HL-60 (cell line): ENCODE measurements at regions not wholly inside any gene's neighbourhood (a gene's known extent, or its start where the extent isn't known, plus 50 kb on each side); places are given as distances from the start of the nearest gene placed in this dataset.

ENCODE experiments used
- GABPA ChIP-seq: IDR thresholded peaks from 2 replicates; pipeline ENCODE4 v1.6.1; 2012; ENCODE audit warnings: low read depth
- TF ChIP-seq, protein P1 (sequence below): IDR thresholded peaks from one replicate; pipeline ENCODE4 v1.5.1; 2011; ENCODE audit warnings: low read length, control low read depth, inconsistent platforms; ENCODE audit not compliant: insufficient read depth

DNA sequence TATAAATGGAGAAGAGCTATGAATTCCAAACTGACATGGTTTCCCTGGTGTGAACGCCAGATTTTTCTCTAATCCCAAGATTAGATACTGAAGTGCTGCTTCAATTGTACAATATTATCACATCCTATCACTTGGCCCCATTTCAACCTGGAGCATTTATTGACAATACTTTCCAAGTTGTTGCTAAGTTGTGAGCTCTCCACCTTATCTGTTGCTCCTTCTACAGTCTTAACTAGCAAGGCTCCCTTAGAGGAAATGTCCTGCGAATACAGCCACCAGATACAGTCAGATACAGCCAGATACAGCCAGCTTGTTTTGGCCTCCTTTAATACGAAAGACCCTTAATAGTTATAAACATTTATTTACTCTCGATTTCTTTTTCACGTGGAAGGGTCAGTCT, 466.3 kb upstream of the FAM241A start:
- TF ChIP-seq, protein P1, sequence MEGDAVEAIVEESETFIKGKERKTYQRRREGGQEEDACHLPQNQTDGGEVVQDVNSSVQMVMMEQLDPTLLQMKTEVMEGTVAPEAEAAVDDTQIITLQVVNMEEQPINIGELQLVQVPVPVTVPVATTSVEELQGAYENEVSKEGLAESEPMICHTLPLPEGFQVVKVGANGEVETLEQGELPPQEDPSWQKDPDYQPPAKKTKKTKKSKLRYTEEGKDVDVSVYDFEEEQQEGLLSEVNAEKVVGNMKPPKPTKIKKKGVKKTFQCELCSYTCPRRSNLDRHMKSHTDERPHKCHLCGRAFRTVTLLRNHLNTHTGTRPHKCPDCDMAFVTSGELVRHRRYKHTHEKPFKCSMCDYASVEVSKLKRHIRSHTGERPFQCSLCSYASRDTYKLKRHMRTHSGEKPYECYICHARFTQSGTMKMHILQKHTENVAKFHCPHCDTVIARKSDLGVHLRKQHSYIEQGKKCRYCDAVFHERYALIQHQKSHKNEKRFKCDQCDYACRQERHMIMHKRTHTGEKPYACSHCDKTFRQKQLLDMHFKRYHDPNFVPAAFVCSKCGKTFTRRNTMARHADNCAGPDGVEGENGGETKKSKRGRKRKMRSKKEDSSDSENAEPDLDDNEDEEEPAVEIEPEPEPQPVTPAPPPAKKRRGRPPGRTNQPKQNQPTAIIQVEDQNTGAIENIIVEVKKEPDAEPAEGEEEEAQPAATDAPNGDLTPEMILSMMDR, result no peak
- TF ChIP-seq GABPA, result no peak
